Mucosa of descending colon (tissue), 3 donors: ENCODE measurements at regions not wholly inside any gene's neighbourhood (a gene's known extent, or its start where the extent isn't known, plus 50 kb on each side); places are given as distances from the start of the nearest gene placed in this dataset.
"Not testable (repeated sequence)": the region's sequence is repeated elsewhere in the genome, so short reads cannot be mapped to it uniquely, and the experiment has no call there.

Source experiments
- ATAC-seq: fragments of 200-7000 bp; cut with Tn5 transposase; one replicate; pipeline ENCODE4 v1.9.1; 2020; ENCODE audit warnings: mild to moderate bottlenecking, moderate library complexity
- DNase-seq, 3 donors: peaks; one replicate each; pipeline ENCODE4 v3.0.0-alpha.2; 2020
- H3K36me3 ChIP-seq: fragments of 200-600 bp; one replicate; pipeline ENCODE4 v1.8.0; 2021; ENCODE audit warnings: low read depth, mild to moderate bottlenecking
- H3K4me1 ChIP-seq: fragments of 200-600 bp; one replicate; pipeline ENCODE4 v1.8.0; 2021; ENCODE audit warnings: low read depth, mild to moderate bottlenecking
- H3K4me3 ChIP-seq: fragments of 200-600 bp; one replicate; pipeline ENCODE4 v1.8.0; 2021; ENCODE audit warnings: mild to moderate bottlenecking
- H3K9me3 ChIP-seq: fragments of 200-600 bp; one replicate; pipeline ENCODE4 v1.8.0; 2021; ENCODE audit warnings: mild to moderate bottlenecking
- intact Hi-C, 2 donors: fragments of 100-400 bp; cut with DNase I in 1 of 2; cut with micrococcal nuclease in 1 of 2; formaldehyde crosslinking; loops; one replicate each; pipeline versions ENCODE4 v1.11.0 to v1.11.1; 2022; cut with DNase I, micrococcal nuclease
- donor health status: DM: no; HTN: no; CAD: no; lungs with moderate emphysema.
- donor health status: DM: no; HTN: no; CAD: no.
- donor health status: DM: no; HTN: yes; CAD: no.

- H3K36me3 ChIP-seq, H3K4me3 ChIP-seq, intact Hi-C loops, H3K9me3 ChIP-seq, H3K4me1 ChIP-seq, DNase-seq, ATAC-seq: not testable (repeated sequence)
Measured at GRCh38 chr7:149973681-149974080, 99.9 kb downstream of the ATP6V0E2 start.

GRCh38 chr7:149975608-149976007, 101.8 kb downstream of the ATP6V0E2 start:
- H3K36me3 ChIP-seq, DNase-seq, ATAC-seq, H3K4me3 ChIP-seq, intact Hi-C loops, H3K4me1 ChIP-seq, H3K9me3 ChIP-seq: not testable (repeated sequence)

GRCh38 chr7:149978537-149978936, 104.8 kb downstream of the ATP6V0E2 start:
- DNase-seq, intact Hi-C loops, H3K36me3 ChIP-seq, H3K4me1 ChIP-seq, H3K4me3 ChIP-seq, H3K9me3 ChIP-seq: not testable (repeated sequence)
- ATAC-seq: peak; percentile 40

- intact Hi-C loops, H3K4me3 ChIP-seq, H3K36me3 ChIP-seq, H3K9me3 ChIP-seq, H3K4me1 ChIP-seq, ATAC-seq, DNase-seq: not testable (repeated sequence)
Measured at GRCh38 chr7:149978944-149979343, 105.2 kb downstream of the ATP6V0E2 start.

GRCh38 chr7:149982537-149983112, 108.9 kb downstream of the ATP6V0E2 start:
- ATAC-seq, H3K9me3 ChIP-seq, H3K4me1 ChIP-seq, H3K4me3 ChIP-seq, intact Hi-C loops, H3K36me3 ChIP-seq, DNase-seq: not testable (repeated sequence)

- H3K4me1 ChIP-seq, H3K4me3 ChIP-seq, H3K36me3 ChIP-seq, H3K9me3 ChIP-seq, ATAC-seq, intact Hi-C loops, DNase-seq: not testable (repeated sequence)
Measured at GRCh38 chr7:149986866-149987265, 113.1 kb downstream of the ATP6V0E2 start.

GRCh38 chr7:149991652-149992302, 118.0 kb downstream of the ATP6V0E2 start:
- DNase-seq: peak in 1 of 3 donors; percentile 12
- ATAC-seq: peak; percentile 72
- intact Hi-C loops, H3K4me3 ChIP-seq, H3K36me3 ChIP-seq, H3K9me3 ChIP-seq, H3K4me1 ChIP-seq: not testable (repeated sequence)

- DNase-seq, intact Hi-C loops, ATAC-seq, H3K4me1 ChIP-seq, H3K4me3 ChIP-seq, H3K36me3 ChIP-seq, H3K9me3 ChIP-seq: not testable (repeated sequence)
Measured at GRCh38 chr7:149992366-149992765, 118.6 kb downstream of the ATP6V0E2 start.

- H3K4me3 ChIP-seq, ATAC-seq, H3K36me3 ChIP-seq, H3K4me1 ChIP-seq, DNase-seq, H3K9me3 ChIP-seq, intact Hi-C loops: not testable (repeated sequence)
Measured at GRCh38 chr7:149995369-149996026, 121.7 kb downstream of the ATP6V0E2 start.

- H3K36me3 ChIP-seq, H3K4me1 ChIP-seq, intact Hi-C loops, DNase-seq, H3K4me3 ChIP-seq, ATAC-seq, H3K9me3 ChIP-seq: not testable (repeated sequence)
Measured at GRCh38 chr7:150000780-150001599, 127.2 kb downstream of the ATP6V0E2 start.
